ENCODE measurements at regions not wholly inside any gene's neighbourhood (a gene's known extent, or its start where the extent isn't known, plus 50 kb on each side); places are given as distances from the start of the nearest gene placed in this dataset.

DNA sequence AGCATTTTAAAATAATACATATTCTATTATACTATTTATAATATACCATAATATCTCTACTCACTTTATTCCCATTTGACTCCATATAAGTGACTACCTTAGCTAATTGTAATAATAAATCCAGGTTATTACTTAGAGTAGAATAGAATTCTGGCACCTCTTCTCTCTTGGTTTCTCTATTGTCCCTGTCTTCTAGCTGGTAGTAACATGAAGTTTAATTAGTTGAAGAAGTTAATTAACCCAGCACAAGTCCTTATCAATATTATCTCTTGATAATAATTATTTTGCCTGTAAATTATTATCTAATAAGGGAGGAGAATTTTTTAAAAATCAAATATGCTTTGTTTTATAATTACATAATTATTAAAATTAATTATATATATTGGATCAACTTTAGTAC is 1571.2 kb upstream of the PRR20A start:
- TF ChIP-seq, protein P1, sequence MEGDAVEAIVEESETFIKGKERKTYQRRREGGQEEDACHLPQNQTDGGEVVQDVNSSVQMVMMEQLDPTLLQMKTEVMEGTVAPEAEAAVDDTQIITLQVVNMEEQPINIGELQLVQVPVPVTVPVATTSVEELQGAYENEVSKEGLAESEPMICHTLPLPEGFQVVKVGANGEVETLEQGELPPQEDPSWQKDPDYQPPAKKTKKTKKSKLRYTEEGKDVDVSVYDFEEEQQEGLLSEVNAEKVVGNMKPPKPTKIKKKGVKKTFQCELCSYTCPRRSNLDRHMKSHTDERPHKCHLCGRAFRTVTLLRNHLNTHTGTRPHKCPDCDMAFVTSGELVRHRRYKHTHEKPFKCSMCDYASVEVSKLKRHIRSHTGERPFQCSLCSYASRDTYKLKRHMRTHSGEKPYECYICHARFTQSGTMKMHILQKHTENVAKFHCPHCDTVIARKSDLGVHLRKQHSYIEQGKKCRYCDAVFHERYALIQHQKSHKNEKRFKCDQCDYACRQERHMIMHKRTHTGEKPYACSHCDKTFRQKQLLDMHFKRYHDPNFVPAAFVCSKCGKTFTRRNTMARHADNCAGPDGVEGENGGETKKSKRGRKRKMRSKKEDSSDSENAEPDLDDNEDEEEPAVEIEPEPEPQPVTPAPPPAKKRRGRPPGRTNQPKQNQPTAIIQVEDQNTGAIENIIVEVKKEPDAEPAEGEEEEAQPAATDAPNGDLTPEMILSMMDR (IDR thresholded peaks at IDR 0.05; ENCODE audit: extremely low read depth in 1 of 2, insufficient read depth in 1 of 2, low read depth in 1 of 2, low read length in 2 of 2), result no peak
- TF ChIP-seq POLR2A (IDR thresholded peaks at IDR 0.05; ENCODE audit: low read depth, low read length), result no peak
- no peak for TF ChIP-seq JUN (IDR thresholded peaks at IDR 0.05; ENCODE audit: borderline replicate concordance, insufficient read depth, insufficient read length, low read depth)
- TF ChIP-seq POLR2AphosphoS5 (IDR thresholded peaks at IDR 0.05; ENCODE audit: insufficient read depth, low read depth, low read length), result no peak
- TF ChIP-seq, protein P2, sequence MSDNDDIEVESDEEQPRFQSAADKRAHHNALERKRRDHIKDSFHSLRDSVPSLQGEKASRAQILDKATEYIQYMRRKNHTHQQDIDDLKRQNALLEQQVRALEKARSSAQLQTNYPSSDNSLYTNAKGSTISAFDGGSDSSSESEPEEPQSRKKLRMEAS (IDR thresholded peaks at IDR 0.05; ENCODE audit: insufficient read depth, insufficient read length), result no peak
- no peak for TF ChIP-seq MYC (IDR thresholded peaks at IDR 0.05; ENCODE audit: low read depth, low read length)
- no peak for TF ChIP-seq EZH2 (IDR thresholded peaks at IDR 0.05; ENCODE audit: borderline replicate concordance, low read depth, low read length, severe bottlenecking)
- no peak for TF ChIP-seq GATA2 (IDR thresholded peaks at IDR 0.05; ENCODE audit: insufficient read depth, insufficient read length, low read depth, low read length)
